Psoas muscle (tissue), 7 donors: ENCODE measurements at regions not wholly inside any gene's neighbourhood (a gene's known extent, or its start where the extent isn't known, plus 50 kb on each side); places are given as distances from the start of the nearest gene placed in this dataset.
"Not testable (repeated sequence)": the region's sequence is repeated elsewhere in the genome, so short reads cannot be mapped to it uniquely, and the experiment has no call there.

Source experiments
- ATAC-seq, 4 donors: fragments of 200-7000 bp; cut with Tn5 transposase; one replicate each; pipeline ENCODE4 v1.9.1; 2020; ENCODE audit warnings: moderate library complexity in 3 of 4, mild to moderate bottlenecking in 2 of 4
- DNase-seq, 2 donors: peaks; one replicate each; pipeline ENCODE4 v3.0.0-alpha.2; 2020
- H3K27ac ChIP-seq: fragments of 200-600 bp; one replicate; pipeline ENCODE4 v1.8.0; 2022
- H3K27me3 ChIP-seq, 3 donors: fragments of 200-600 bp in 1 of 3; one replicate each; pipeline versions ENCODE4 v1.6.1 to v1.8.0; 2013 to 2022; ENCODE audit warnings: low read length in 2 of 3, mild to moderate bottlenecking in 2 of 3, moderate library complexity in 1 of 3; ENCODE audit not compliant: insufficient read depth in 3 of 3
- H3K36me3 ChIP-seq, 2 donors: fragments of 200-600 bp in 1 of 2; one replicate each; pipeline versions ENCODE4 v1.6.1 to v1.8.0; 2013 to 2022; ENCODE audit warnings: low read depth in 1 of 2, mild to moderate bottlenecking in 1 of 2, moderate library complexity in 1 of 2; ENCODE audit not compliant: insufficient read depth in 1 of 2
- H3K4me1 ChIP-seq: fragments of 200-600 bp; one replicate; pipeline ENCODE4 v1.8.0; 2022
- H3K4me3 ChIP-seq: fragments of 200-600 bp; one replicate; pipeline ENCODE4 v1.8.0; 2022; ENCODE audit warnings: mild to moderate bottlenecking
- H3K9me3 ChIP-seq: fragments of 200-600 bp; one replicate; pipeline ENCODE4 v1.8.0; 2022
- WGBS, 3 donors: extraction: QIAGEN DNeasy Blood & Tissue Kit; methylation state at CpG; one replicate each; pipeline versions ENCODE4 v1.1.6 to v1.1.7; 2013; 5-methylcytosine and 5-hydroxymethylcytosine counted together
- intact Hi-C, 2 donors: fragments of 100-400 bp; cut with DNase I; formaldehyde crosslinking; loops; one replicate each; pipeline versions ENCODE4 v1.11.0 to v1.14.2; 2022
- TF ChIP-seq, protein P1 (sequence below): fragments of 200-600 bp; IDR thresholded peaks from one replicate; pipeline ENCODE4 v1.8.0; 2022; ENCODE audit warnings: antibody characterized with exemption
- donor health status: healthy with polysubstance abuse.
- donor health status: DM: no; HTN: no; CAD: no; lungs with moderate emphysema.
- donor health status: Bipolar disorder and iron deficiency.
- donor health status: healthy.
- donor health status: DM: yes; HTN: yes; CAD: no.
- donor health status: DM: no; HTN: no; CAD: no.
- donor health status: DM: yes; HTN: yes; CAD: no.

DNA sequence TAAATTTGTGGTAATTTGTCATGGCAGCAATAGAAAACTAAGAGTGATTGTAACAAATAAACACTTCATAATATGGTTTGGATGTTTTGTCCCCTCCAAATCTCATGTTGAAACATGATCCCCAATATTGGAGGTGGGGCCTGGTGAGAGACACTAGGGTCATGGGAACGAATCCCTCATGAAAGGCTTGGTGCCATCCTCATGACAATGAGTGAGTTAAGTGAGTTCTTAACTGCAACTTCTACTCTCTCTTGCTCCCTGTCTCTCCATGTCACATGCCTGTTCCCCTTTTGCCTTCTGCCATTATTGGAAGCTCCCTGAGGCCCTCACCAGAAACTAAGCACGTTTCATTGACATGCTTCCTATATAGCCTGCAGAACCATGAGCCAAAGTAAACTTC, 1233.2 kb downstream of the OLFM4 start:
- ATAC-seq (no peak), DNase-seq (no peak)
- Histone ChIP-seq H3K27ac (no peak overlapping the region), H3K4me3 (no peak overlapping the region), H3K4me1 (no peaks in the 10 kb centered on the region), H3K9me3 (no peaks in the 10 kb centered on the region), H3K27me3 (no peaks in the 10 kb centered on the region), H3K36me3 (no peaks in the 10 kb centered on the region)
- WGBS, 3 donors, result 39 to 55% (median 51%) methylated on average over 2 of the region's 2 CpGs
- TF ChIP-seq, protein P1, sequence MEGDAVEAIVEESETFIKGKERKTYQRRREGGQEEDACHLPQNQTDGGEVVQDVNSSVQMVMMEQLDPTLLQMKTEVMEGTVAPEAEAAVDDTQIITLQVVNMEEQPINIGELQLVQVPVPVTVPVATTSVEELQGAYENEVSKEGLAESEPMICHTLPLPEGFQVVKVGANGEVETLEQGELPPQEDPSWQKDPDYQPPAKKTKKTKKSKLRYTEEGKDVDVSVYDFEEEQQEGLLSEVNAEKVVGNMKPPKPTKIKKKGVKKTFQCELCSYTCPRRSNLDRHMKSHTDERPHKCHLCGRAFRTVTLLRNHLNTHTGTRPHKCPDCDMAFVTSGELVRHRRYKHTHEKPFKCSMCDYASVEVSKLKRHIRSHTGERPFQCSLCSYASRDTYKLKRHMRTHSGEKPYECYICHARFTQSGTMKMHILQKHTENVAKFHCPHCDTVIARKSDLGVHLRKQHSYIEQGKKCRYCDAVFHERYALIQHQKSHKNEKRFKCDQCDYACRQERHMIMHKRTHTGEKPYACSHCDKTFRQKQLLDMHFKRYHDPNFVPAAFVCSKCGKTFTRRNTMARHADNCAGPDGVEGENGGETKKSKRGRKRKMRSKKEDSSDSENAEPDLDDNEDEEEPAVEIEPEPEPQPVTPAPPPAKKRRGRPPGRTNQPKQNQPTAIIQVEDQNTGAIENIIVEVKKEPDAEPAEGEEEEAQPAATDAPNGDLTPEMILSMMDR, result no peak
- intact Hi-C loops, result no loop called here

DNA sequence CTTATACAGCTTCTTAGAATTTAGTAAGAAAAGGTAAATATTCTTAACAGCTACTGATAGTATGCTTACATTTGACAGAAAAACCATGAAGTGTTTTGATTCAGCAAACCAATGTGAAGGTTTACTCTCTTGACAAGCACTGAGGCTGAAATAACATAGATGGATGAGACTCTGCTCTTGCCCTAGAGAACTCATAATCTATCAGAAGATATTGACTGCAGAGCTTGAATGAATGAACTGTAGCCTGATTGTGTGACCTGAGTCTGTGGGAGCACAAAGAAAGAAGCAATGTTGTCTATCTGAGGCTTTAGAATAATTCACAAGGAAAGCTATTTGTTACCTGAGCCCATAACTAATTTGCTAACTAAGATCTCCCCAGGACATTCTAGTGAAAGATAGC, 1235.3 kb downstream of the OLFM4 start:
- no peaks in the 10 kb centered on the region for H3K4me1 ChIP-seq
- H3K36me3 ChIP-seq, result no peaks in the 10 kb centered on the region
- no peaks in the 10 kb centered on the region for H3K27me3 ChIP-seq
- intact Hi-C loops, result no loop called here
- TF ChIP-seq, protein P1, result no peak
- H3K27ac ChIP-seq, result no peak overlapping the region
- ATAC-seq (no peak), DNase-seq (no peak)
- no peak overlapping the region for H3K4me3 ChIP-seq
- H3K9me3 ChIP-seq, result no peaks in the 10 kb centered on the region

DNA sequence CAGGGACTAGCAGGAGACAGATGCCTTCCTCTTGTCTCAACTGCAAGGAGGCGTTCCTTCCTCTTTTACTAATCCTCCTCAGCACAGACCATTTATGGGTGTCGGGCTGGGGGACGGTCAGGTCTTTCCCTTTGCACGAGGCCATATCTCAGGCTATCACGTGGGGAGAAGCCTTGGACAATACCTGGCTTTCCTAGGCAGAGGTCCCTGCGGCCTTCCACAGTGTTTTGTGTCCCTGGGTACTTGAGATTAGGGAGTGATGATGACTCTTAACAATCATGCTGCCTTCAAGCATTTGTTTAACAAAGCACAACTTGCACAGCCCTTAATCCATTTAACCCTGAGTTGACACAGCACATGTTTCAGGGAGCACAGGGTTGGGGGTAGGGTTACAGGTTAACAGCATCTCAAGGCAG, 1238.6 kb downstream of the OLFM4 start:
- H3K4me3 ChIP-seq, DNase-seq, H3K9me3 ChIP-seq, H3K27ac ChIP-seq, H3K27me3 ChIP-seq, H3K4me1 ChIP-seq, ATAC-seq, H3K36me3 ChIP-seq, intact Hi-C loops: not testable (repeated sequence)
- WGBS, 3 donors, result 47 to 55% (median 53%) methylated on average over 6 of the region's 6 CpGs

DNA sequence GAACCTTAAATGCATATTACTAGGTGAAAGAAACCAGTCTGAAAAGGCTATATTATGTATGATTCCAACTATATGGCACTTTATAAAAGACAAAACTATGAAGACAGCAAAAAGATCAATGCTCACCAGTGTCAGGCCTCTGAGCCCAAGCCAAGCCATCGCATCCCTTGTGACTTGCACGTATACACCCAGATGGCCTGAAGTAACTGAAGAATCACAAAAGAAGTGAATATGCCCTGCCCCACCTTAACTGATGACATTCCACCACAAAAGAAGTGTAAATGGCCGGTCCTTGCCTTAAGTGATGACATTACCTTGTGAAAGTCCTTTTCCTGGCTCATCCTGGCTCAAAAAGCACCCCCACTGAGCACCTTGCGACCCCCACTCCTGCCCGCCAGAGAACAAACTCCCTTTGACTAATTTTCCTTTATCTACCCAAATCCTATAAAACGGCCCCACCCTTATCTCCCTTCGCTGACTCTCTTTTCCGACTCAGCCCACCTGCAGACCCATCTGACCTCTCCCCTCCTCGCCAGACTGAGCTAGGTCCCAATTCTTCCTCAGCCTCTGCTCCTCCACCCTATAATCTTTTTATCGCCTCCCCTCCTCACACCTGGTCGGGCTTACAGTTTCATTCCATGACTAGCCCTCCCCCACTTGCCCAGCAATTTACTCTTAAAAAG, 1239.5 kb downstream of the OLFM4 start:
- WGBS, 3 donors, result 81 to 86% (median 84%) methylated on average over 10 of the region's 11 CpGs
- H3K27me3 ChIP-seq, ATAC-seq, H3K4me3 ChIP-seq, H3K36me3 ChIP-seq, H3K9me3 ChIP-seq, H3K4me1 ChIP-seq, DNase-seq, intact Hi-C loops, H3K27ac ChIP-seq: not testable (repeated sequence)

DNA sequence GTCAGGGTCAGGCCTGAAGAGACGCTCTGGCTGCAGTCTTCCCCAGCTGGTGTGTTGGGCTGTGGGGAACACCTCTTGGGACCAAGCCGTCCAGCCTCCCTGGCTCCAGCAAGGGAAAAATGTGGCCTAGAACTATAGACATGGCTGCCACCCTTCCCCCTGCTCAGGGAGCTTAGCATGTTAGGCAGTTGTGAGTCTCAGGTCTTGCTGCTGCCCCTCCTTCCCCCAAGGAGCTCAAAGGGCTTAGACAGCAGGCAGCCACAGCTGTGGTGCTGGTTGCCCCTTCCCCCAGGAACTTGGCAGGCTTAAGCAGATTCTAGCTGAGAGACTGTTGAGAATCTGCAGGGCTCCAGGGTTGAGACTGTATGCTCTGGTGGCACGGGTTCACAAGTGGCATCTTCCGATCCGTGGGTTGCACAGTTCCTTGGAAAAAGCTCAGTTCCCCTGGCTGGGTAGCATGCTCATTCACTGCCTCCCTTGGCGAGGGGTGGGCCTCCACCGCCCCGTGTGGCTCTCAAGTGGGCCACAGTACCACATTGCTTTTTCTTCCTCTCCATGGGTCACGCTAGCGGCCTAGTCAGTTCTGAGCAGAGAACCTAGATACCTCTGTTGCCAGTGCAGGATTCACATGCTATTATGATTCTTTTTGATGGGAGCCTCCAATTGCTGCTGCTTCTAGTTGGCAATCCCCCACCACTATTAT, 1258.6 kb downstream of the OLFM4 start:
- H3K27me3 ChIP-seq, result no peaks in the 10 kb centered on the region
- H3K27ac ChIP-seq, result no peak overlapping the region
- ATAC-seq, result no peak
- no peak for DNase-seq
- peaks cover 4% of the 10 kb centered on the region for H3K9me3 ChIP-seq
- no peaks in the 10 kb centered on the region for H3K36me3 ChIP-seq
- TF ChIP-seq, protein P1, result no peak
- WGBS, 3 donors, result 85 to 88% (median 88%) methylated on average over 10 of the region's 10 CpGs
- no peak overlapping the region for H3K4me3 ChIP-seq
- intact Hi-C loops, result no loop called here
- no peaks in the 10 kb centered on the region for H3K4me1 ChIP-seq
